Endometrial microvascular endothelial cells (primary cell): ENCODE measurements at regions not wholly inside any gene's neighbourhood (a gene's known extent, or its start where the extent isn't known, plus 50 kb on each side); places are given as distances from the start of the nearest gene placed in this dataset.
"Not testable (repeated sequence)": the region's sequence is repeated elsewhere in the genome, so short reads cannot be mapped to it uniquely, and the experiment has no call there.

Source experiments
- in situ Hi-C: cut with HindIII; loops from 2 replicates; pipeline ENCODE4 v1.10.0; 2017; ENCODE audit warnings: low sequenced_read_pairs, low pct_unique_long_range_greater_than_20kb; ENCODE audit errors: inconsistent ontology term

DNA sequence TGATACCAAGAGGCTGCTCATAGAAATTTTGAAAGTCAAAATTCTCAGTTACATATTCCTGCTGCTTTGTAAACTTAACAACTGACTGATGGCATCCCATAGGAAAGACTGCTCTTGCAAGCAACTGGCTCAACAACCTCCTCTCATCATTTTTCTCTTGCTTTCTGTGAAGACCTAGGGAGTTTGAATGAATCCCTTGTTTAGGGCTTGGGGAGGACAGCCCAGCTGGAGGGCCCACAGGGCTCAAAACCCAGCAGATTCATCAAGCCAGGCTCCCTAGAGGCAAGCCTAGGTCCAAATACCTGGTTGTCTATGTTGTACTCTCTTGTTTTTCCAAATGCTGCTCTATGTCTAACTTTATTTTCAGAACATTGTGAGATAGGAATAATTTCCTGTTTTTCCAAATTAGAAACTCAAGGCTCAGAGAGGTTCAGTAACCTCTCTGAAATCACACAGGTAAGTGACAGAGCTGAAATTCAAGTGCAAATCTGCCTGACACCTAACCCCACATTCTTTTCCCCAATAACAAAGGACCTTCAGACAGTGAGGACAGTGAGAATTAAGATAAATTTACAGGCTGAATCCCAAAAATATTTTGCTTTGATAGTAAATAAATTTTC lies 558.9 kb upstream of the KLF4 start:
- in situ Hi-C loops = no loop called here

GRCh38 chr9:108047777-108048176 lies 558.2 kb upstream of the KLF4 start:
- in situ Hi-C loops = not testable (repeated sequence)

DNA sequence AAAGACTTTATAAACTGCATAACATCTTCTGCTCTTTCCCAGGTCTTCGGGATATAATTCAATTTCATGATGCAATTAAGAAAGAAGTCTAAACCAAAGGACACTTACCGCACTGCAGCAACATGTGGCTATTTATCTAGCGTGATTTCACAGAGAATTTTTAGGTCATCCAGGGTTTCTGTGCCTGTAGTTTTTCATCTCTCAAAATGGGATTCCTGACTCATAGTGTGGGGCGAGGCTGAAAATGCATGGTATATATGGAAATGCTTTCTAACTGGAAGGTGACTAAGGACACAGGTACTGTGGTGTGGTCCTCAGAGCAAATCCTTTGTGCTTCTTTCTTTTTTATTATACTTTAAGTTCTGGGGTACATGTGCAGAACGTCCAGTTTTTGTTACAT lies 557.7 kb upstream of the KLF4 start:
- in situ Hi-C loops = no loop called here

- in situ Hi-C loops = no loop called here
These were observed 556.3 kb upstream of the KLF4 start for GRCh38 chr9:108045851-108046250.

DNA sequence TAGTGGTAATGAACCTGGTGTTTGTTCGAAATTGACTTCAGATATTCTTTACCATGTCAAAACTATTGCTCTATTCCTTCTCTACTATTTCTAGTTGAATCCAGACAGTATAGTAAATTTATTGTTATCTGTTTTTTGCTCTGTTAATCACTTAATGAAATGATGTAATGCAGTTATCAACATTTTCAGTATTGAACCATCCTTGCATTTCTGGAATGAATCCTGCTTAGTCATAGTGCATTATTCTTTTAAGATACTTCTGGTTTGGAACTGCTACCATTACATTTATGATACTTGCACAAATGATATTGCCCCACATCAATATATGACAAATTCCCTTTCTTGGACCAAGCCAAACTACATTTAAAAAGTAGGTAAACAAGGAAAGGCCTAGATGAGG lies 554.0 kb upstream of the KLF4 start:
- in situ Hi-C loops = no loop called here

DNA sequence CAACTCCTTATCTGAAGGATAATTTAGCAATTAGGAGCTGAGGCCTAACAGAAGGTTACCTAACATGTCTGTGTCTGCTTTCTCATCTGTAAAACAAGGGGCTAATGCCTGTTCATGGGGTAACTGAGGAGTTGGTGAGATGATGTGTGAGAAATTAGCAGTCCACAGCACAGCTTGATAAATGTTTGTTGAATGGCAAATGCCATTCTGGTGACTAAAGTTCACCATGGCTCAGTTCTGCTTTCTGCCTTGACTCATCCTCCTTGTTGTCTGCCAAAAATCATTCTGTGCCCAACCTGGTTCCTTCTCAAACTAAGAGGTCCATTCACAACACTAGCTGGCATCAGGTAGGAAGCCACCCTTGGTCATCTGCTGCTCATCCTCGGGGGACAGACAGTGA lies 552.0 kb upstream of the KLF4 start:
- in situ Hi-C loops = no loop called here

GRCh38 chr9:108040783-108041182 lies 551.2 kb upstream of the KLF4 start:
- in situ Hi-C loops = no loop called here

DNA sequence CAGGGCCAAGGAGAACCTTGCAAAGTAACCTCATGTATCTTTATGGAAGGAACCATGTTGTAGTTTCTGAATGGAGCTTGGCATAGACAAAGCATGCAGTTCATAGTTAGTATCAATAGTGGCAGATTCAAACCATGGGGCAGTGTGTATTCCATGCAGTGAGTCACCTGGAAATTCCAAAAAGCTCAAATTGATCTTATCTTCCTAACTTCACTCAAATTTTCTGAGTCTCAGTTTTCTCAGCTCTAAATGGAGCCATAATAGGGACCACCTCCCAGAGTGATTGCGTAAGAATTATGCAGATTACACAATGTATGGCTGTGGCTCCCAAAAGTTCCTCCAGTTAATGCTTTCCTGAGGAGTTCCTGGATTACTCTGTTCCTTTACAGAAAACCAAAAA lies 549.9 kb upstream of the KLF4 start:
- in situ Hi-C loops = no loop called here

DNA sequence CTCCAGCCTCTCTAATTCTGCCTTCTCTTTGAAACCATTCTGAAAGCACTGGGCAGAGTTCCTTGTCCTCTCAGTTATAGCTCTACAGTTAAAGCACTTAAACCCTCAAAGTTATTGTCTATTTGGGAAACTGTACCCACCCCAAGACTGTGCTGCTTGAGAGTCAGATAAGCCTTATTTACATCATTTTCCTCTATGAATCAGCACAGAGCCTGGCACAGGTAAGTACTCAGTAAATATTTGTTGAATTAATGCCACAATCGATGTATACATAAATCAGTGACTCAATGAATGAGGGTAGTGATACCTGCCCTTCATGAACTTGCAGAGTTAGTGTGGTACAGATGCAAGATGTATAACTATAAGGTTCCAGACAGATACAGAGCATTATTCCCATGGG lies 549.4 kb upstream of the KLF4 start:
- in situ Hi-C loops = no loop called here

DNA sequence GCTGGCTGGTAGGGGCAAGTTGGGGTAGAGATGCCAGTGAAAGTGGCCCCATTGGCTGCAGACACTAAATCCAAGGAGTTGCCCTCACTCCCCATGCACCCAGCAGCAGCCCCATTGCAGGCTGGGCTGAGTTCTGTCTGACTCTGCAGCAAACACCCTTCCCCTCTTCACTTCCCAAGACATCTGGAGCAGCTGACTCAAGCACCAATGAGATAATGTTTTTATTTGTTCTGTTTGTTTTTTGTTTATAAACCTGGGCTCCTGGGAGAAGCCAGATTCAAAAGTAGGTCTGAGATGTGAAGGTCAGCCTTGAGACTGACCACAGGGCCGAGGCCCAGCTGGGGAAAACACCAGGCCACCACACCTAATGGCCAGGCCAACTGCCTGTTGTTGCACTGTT lies 545.9 kb upstream of the KLF4 start:
- in situ Hi-C loops = no loop called here

DNA sequence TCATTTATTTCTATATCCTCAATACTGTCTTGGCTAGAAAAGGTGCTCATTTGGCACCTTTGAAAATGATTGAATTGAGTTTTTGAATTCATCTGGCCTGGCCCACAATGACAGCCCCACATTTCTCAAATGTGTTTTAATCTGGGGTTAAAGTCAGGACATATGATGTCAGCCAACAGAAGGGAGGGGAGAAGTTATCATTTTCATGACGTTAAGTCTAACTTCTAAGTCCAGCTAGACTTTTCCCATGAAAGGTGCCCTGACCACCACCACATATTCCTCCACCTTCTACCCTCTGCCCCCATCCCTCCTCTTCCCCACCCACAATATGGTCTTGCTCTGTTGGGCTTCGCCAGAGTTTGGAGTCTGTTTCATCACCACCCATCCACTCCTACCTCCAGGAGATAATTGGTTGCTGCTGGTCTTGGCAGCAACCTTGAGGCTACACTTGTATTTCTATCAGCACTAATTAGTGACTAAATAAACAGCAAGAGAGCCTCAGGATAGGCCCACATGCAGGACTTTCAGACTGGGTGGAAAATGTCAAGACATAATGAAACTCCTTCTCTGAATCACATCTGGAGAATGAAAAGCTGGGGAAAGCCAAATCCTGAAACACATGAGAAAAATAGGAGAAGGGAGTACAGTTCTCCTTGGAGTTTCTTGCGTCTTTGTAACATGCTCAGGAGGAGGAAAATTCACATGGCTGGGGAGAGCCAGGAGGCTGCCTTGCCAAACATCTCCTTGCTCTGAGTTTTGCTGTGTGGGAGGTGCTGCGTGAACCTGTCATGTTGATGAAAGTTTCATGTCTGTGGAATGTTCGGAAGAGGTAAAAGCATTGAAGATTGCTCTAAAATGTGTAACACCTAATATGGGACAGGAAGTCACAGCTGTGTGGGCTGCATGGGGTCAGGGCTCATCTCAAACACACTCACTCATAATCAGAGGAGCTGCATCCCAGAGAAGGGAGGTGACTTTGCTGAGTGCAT lies 544.7 kb upstream of the KLF4 start:
- in situ Hi-C loops = no loop called here

DNA sequence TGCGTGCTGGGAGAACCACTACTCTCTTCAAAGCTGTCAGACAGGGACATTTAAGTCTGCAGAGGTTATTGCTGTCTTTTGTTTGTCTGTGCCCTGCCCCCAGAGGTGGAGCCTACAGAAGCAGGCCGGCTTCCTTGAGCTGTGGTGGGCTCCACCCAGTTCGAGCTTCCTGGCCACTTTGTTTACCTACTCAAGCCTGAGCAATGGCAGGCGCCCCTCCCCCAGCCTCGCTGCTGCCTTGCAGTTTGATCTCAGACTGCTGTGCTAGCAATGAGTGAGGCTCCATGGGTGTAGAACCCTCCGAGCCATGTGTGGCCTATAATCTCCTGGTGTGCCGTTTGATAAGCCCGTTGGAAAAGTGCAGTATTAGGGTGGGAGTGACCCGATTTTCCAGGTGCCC lies 542.5 kb upstream of the KLF4 start:
- in situ Hi-C loops = not testable (repeated sequence)

DNA sequence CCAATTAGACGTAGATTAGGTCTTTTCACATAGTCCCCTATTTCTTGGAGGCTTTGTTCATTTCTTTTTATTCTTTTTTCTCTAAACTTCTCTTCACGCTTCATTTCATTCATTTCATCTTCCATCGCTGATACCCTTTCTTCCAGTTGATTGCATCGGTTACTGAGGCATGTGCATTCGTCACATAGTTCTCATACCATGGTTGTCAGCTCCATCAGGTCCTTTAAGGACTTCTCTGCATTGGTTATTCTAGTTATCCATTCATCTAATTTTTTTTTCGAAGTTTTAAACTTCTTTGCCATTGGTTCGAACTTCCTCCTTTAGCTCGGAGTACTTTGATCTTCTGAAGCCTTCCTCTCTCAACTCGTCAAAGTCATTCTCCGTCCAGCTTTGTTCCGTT lies 541.7 kb upstream of the KLF4 start:
- in situ Hi-C loops = not testable (repeated sequence)

- in situ Hi-C loops = not testable (repeated sequence)
These were observed 537.1 kb upstream of the KLF4 start for GRCh38 chr9:108026718-108027117.

GRCh38 chr9:108024604-108025003 lies 535.0 kb upstream of the KLF4 start:
- in situ Hi-C loops = no loop called here

DNA sequence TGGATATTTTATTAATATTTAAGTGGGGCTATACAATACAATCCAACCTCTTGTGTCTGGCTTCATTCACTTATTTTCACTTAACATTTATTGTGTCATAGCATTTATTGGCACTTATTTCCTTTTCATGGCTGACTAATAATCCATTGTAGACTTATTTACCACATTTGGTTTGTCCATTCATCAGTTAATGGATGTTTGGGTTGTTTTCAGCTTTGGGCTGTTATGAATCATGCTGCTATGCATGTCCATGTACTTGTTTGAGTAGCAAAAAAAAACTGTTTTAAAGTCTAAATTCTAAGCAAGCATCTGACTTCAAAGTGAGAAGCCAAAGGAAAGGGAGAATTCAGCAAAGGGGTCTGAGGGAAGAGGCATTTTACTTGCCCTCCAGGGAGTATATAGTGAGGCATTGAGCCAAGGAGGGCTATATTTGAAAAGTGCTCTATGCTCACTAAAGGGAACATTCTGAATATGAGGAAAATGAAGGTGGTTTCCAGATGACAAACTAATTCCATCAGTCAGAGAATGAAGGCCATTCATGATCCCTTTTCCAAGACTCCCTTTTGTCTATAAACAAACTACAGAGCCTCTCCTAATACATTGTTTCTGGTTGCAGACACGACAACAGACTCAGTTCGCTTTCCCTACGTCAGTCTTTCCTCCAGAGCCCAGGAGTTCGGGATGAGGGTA lies 532.8 kb upstream of the KLF4 start:
- in situ Hi-C loops = no loop called here

DNA sequence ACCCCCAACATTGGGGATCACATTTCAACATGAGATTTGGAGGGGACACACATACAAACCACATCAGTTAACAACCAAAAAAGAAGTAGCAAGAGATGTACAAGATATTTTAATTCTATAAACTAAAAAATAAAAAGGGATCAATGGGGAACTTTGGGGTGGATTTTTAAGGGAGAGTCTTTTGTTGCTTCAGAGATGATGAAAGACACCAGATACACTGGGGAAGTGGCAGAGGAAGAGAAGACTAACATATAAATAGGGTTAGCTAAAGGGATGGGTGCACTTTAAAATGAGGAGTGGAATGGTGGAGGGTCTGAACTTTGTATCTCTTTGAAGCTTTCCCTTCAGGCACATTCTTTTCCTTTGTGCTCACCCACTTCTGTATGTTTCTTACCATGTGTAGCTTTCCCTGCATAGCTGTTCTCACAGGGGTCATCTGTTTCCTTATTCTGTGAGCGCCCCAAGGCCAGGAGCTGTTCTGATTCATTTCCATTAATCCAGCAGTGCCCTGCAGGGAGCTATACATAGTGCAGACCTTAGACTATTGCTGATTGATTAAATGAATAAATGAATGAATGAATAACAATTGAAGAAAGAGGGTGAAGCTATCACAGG lies 531.6 kb upstream of the KLF4 start:
- in situ Hi-C loops = no loop called here

DNA sequence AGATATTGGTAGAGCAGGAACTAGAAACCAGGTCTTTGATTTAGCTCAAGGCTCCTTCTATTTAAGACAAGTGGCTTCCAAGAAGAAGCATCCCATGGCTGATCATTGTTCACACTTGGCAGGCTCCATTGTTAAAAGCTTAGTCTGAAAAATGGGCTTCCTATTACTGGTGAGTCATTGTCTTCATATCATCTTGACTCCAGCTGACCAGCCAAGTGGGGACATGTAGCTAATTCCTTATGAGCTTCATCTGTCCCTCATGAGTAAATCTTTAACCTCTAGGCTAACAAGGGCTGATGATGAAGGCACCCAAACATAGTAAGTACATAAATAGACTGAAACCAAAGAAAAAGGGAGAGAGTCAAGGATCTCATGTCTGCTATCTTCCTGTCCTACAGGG lies 530.3 kb upstream of the KLF4 start:
- in situ Hi-C loops = no loop called here

DNA sequence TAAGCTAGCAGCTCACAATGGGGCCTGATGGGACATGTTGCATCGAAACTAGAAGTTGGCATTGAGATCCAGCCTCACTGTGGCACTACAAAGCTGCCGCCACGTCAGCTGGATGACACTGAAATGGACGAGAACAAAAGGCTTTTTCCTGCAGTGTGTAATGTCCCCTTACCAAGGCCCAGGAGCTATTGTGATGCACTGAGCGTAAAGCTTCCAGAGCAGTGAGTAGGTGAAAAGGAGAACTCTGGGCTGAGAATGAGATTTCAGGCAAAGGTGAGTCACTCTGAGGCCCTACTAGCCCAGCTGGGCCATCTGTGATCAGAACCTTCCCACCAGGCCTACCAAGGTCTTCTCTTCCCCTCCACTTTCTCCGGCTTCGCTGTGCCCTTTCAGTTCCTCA lies 528.1 kb upstream of the KLF4 start:
- in situ Hi-C loops = no loop called here
